Dedifferentiated amniotic fluid mesenchymal stem cell (primary cell): ENCODE measurements at regions not wholly inside any gene's neighbourhood (a gene's known extent, or its start where the extent isn't known, plus 50 kb on each side); places are given as distances from the start of the nearest gene placed in this dataset.

Source experiments
- DNase-seq: peaks from one replicate; pipeline ENCODE4 v3.0.0-alpha.2; 2016; ENCODE audit errors: extremely low spot score

DNA sequence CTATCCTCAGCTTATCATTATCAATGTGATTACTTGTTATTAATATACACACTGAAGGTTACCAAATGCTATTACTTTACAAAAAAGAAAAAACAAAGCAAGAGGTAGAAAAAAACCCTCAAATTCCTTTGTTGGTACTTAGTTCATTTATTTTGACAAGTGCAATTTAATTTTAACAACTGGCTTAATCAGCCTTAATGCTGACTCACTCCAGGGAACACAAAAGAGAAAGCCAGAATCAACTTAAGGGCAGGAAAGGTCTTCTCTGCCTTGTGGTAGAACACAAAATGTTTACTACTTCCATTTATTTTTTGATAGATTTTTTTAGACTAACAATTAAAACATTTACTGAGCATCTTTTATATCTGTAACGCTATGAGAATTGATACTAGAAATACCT lies 417.1 kb downstream of the PCDH17 start:
- DNase-seq, result no peak

- no peak for DNase-seq
These were observed 419.9 kb downstream of the PCDH17 start for GRCh38 chr13:58051396-58051795.

- DNase-seq, result no peak
These were observed 420.3 kb downstream of the PCDH17 start for GRCh38 chr13:58051807-58052375.

DNA sequence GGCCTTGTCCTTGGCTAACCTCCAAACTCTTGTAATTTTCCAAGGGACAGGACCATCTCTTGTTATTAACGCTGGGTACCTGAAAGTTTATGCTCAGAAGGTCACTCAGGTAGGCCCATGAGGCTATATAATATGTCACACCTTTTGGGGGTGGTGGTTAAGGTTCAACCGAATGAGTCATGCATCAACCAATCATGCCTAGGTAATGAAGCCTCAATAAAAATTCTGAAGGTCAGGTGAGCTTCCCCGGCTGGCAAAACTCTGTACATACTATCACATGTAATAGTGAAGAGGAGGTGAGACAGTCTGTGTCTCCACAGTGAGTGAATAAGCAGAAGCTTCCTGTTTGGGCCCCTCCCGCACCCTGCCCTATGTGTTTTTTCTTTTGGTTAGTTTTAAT lies 424.9 kb downstream of the PCDH17 start:
- no peak for DNase-seq

GRCh38 chr13:58059624-58060023 lies 428.1 kb downstream of the PCDH17 start:
- no peak for DNase-seq

- DNase-seq, result no peak
These were observed 449.3 kb downstream of the PCDH17 start for GRCh38 chr13:58080806-58081205.

GRCh38 chr13:58081301-58081820 lies 449.8 kb downstream of the PCDH17 start:
- DNase-seq, result no peak

DNA sequence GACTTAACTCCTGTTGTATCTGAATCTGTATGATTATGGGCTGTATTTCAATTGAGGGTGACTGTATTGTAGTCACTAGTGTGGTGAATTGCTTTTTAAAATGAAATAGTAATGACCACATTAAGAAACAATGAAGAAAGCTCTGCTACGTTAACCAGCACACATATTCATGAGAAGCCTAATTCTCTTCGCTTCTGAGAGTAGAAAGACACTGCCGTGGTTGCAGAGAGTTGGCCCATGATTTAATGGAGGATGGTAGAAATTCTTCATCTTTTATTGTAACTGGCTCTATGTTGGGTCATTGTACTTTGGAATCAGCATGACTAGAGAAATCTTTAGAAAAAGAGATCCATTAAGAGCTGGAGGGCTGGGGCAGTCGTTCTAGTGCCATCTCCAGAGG lies 451.5 kb downstream of the PCDH17 start:
- DNase-seq, result no peak

- no peak for DNase-seq
These were observed 453.7 kb downstream of the PCDH17 start for GRCh38 chr13:58085274-58085673.

DNA sequence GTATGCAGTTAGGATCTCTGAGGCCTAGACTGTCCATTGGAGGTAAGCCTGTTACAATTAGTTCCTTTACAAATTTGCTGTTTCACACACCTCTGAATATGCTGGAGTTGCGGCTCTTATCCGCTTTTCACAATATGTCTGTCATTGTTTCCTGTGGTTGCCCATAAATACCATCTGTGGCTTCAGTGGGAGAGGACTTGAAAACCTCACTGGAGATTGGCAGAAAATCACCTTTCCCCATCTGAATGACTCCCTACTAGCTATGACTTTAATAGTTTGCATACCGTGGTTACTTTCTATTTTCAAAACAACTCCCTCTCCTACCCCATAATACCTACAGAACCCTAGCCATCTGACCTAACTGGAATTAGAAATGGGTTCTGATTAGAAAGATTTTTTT lies 454.3 kb downstream of the PCDH17 start:
- DNase-seq, result no peak

GRCh38 chr13:58087566-58087965 lies 456.0 kb downstream of the PCDH17 start:
- DNase-seq, result no peak

- DNase-seq, result no peak
These were observed 461.9 kb downstream of the PCDH17 start for GRCh38 chr13:58093394-58093793.

DNA sequence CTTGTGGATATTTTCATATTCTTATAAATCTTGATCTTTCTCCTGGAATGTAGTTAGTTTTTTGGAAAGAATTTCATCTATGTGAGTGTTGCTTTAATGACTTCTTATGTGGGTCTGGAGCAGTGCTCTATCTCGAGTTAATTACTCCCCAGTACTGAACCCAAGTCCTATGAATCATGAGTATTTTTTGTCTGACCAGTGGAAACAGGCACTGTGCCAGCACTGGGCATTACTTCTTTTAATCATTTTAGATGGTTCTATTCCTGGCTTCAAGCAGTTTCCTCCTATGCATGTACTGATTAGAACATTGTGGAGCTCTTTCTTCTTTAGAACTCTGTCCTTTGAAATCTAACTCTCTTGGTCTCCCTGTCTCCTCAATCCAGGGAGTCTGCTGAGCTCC lies 466.3 kb downstream of the PCDH17 start:
- no peak for DNase-seq

DNA sequence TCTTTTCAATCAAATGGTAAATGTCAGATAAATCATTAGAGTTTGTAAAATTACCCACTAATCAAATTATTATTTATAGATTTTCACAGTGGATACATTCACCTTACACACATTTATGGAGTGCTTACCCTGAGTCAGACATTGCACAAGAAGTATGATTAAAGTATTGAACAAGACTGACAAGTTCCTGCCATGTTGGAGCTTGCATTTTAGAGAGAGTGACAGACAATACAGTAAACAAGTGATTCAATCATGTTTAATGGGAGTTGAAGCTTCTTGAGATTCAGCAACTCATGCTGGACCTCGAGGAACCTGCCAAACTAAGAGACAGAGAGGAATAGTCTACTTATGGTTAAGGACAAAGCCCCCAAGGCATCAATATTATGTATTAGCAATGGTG lies 487.8 kb downstream of the PCDH17 start:
- DNase-seq, result no peak

GRCh38 chr13:58119804-58120203 lies 488.3 kb downstream of the PCDH17 start:
- no peak for DNase-seq

DNA sequence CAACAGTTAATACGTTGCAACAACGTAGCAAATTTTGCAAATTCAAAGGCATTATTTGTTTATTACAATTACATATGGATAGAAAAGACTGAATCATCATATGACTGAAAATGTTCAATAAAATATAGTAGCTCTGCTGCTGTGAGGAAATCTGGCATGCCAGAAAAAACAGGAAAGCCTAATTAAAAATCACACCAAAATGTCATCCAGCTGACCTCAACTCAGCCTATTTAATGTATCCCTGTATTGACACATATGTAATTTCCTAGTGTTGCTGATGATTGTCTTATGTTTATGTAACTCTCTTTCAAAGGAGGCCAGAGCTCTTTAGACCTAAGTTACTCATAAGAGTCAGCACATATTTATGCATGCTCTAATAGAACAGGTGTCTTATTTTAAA lies 495.0 kb downstream of the PCDH17 start:
- DNase-seq, result no peak

DNA sequence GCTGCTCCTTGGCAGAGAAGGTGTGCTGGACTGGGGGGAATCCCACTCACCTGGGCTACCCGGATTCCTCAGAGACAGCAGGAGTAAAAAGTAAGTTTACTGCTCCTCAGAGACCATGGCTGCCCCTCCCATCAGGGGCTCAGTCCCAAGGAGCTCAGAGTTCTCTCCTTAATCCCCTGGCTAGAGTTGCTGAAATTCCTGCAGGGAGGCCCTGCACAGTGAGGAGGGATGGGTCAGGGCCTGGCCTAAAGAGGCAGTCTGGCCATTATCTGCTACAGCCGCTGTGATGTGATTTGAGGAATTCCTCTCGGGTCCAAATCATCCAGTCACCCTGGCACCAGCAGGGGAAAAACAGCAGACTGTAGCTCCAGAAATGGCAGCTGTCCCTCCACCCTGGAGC lies 502.5 kb downstream of the PCDH17 start:
- DNase-seq, result no peak

- no peak for DNase-seq
These were observed 503.0 kb downstream of the PCDH17 start for GRCh38 chr13:58134525-58134924.

DNA sequence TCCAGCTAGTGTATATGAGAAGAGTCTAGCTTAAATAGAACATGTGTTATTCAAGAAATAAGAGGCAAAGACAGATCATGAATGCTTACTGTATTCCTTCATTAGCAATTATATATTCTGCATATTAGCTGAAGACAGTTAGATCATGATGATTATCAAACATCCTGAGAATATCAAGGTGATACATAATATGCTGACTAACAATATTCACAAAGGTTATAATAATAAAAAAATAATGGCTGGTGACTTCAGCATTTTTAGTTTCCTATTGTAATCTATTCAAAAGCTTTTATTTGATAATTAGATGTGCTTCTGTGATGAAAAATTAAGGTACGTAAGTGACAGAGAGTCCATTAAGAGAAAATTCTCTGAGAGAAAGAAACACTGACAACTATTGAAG lies 511.4 kb downstream of the PCDH17 start:
- DNase-seq, result no peak

GRCh38 chr13:58144616-58145015 lies 513.1 kb downstream of the PCDH17 start:
- no peak for DNase-seq

- DNase-seq, result no peak
These were observed 519.9 kb downstream of the PCDH17 start for GRCh38 chr13:58151452-58151851.

- no peak for DNase-seq
These were observed 529.4 kb downstream of the PCDH17 start for GRCh38 chr13:58160980-58161379.

DNA sequence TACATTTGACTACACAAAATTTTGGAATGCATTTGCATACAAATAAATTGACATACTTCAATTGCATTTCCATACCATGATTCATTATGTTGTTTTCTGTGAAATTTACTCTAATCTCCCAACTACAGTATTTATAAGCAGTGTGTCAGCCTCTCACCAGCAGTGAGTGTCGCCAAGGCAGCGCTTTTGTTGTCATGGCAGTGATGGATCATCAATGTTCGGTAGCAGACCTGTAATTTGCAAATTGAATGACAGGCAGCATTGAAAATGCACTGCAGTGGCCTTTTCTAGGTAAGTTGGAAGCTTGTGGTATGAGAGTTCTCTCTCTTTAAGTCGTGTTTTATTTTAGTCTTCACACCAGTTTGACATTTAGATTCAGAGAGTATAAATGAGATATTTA lies 534.1 kb downstream of the PCDH17 start:
- DNase-seq, result no peak

- DNase-seq, result no peak
These were observed 549.6 kb downstream of the PCDH17 start for GRCh38 chr13:58181111-58181510.
